AG10803 (cell line): ENCODE measurements at regions not wholly inside any gene's neighbourhood (a gene's known extent, or its start where the extent isn't known, plus 50 kb on each side); places are given as distances from the start of the nearest gene placed in this dataset.
"Not testable (repeated sequence)": the region's sequence is repeated elsewhere in the genome, so short reads cannot be mapped to it uniquely, and the experiment has no call there.

Experiments used
- DNase-seq: peaks from one replicate; pipeline ENCODE4 v3.0.0; 2010; ENCODE audit warnings: low read depth
- H3K4me3 ChIP-seq: 2 replicates; pipeline ENCODE4 v1.5.1; 2011; ENCODE audit warnings: mild to moderate bottlenecking, low read length, control low read depth
- TF ChIP-seq, protein P1 (sequence below): conservative IDR thresholded peaks from 2 replicates; pipeline ENCODE4 v1.5.1; 2011; ENCODE audit warnings: mild to moderate bottlenecking, low read length, control low read depth, inconsistent platforms

DNA sequence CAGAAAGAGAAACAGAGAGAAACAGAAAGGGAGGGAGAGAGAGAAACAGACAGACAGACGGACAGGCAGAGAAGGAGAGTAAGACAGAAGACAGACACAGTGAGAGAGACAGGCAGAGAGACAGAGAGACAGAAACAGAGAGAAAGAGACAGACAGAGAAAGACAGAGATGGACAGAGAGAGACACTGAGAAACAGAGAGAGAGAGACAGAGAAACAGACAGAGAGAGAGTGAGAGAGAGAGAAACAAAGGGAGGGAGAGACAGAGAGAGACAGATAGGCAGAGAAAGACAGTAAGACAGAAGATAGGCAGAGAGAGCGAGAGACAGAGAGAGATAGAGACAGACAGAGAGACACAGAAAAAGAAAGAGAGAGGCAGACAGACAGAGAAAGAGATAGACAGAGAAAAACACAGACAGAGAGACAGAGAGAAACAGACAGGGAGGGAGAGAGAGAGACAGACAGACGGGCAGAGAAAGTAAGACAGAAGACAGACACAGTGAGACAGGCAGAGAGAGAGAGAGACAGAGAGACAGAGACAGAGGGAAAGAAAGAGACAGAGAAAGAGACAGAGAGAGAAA, 753.4 kb upstream of the DEFB115 start:
- DNase-seq: no peak
- H3K4me3 ChIP-seq: no peak overlapping the region
- TF ChIP-seq, protein P1, sequence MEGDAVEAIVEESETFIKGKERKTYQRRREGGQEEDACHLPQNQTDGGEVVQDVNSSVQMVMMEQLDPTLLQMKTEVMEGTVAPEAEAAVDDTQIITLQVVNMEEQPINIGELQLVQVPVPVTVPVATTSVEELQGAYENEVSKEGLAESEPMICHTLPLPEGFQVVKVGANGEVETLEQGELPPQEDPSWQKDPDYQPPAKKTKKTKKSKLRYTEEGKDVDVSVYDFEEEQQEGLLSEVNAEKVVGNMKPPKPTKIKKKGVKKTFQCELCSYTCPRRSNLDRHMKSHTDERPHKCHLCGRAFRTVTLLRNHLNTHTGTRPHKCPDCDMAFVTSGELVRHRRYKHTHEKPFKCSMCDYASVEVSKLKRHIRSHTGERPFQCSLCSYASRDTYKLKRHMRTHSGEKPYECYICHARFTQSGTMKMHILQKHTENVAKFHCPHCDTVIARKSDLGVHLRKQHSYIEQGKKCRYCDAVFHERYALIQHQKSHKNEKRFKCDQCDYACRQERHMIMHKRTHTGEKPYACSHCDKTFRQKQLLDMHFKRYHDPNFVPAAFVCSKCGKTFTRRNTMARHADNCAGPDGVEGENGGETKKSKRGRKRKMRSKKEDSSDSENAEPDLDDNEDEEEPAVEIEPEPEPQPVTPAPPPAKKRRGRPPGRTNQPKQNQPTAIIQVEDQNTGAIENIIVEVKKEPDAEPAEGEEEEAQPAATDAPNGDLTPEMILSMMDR: no peak

DNA sequence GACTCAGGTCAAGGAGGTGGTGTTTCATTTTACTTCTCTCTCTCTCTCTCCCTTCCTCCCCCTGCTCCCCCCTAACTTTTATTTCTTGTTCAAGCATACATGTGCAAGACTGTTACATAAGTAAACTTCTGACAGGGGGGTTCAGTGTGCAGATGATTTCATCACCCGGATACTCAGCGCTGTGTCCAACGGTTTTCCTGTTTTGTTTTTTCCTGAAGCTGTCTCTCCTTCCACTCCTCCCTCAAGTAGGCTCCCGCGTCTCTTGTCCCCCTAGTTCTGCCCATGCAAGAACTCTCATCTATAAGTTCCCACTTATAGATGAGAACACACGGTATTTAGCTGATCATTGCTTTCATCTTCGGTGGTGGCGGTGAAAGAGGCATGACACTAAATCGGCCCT, 751.9 kb upstream of the DEFB115 start:
- TF ChIP-seq, protein P1: no peak
- H3K4me3 ChIP-seq: no peak overlapping the region

DNA sequence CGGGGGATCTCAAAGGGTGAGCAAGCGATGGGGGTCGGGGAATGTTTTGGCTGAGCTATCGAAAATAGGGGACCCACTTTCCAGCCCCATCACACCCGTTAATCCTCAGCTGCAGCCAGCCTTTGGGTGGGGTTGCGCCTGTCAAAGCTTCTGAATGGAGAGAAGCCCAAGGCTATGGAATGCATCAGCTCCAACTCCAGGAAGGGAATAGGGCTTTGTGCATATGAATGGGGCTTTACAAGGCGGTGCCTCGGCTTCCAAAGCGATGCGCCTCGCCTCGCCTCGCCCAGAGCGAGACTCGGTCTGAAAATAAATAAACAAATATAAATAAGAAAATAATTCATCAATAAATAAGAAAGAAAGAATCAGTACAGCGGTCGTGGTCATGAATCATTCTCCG, 751.4 kb upstream of the DEFB115 start:
- no peak for DNase-seq
- TF ChIP-seq, protein P1: no peak
- no peak overlapping the region for H3K4me3 ChIP-seq

More for the DNA sequence above, 751.9 kb upstream of the DEFB115 start:
- DNase-seq: no peak

DNA sequence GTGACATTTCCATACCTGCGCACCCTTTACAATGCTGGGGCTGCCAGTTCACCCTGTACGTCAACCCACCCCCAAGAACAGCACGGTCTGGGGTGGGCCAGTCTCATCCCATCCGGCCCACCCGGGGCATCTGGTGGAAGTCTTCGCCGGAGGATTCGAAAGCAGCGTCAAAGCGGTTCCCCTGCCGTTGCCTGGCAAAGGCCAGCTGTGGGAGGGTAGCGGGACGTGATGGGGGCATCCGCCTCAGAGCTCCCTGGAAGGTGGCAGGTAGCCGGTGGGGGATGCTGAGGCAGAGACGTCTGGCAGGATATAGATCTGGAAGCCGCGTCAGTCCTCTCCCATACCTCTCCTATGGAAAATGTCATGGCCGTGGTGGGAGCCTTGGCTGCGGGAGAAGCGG, 749.1 kb upstream of the DEFB115 start:
- H3K4me3 ChIP-seq, DNase-seq: not testable (repeated sequence)

DNA sequence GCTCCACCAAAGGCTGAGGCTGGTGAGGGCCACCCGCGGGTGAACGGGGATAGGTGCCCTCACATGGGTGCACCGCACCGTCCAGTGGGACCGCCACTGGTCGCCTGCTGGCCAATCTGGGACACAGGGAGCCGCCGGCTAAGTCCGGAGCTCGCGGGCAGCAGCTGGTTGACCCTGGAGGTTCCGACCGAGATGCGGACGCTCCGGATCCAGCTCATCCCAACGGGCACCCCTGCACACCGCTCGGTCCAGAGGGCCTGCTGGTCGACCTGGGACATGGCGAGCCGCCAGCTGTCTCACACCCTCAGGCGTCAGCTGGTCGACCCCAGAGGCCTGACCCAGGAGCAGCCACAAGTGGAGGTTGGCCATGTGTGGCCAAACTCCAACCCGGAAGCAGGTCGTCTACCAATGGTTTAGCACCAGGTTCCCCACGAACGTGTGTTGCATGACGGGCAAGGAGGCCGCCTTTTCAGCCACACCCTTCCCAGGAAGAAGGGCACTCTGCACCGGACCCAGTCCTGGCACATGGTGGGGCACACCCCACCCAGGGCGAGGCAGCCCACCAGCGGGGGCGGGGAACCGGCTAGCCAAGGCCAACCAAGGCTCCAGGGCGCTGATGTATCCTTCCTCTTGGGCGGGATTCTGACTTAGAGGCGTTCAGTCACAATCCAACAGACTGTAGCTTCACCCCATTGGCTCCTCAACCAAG, 746.0 kb upstream of the DEFB115 start:
- DNase-seq: no peak
- no peak overlapping the region for H3K4me3 ChIP-seq

DNA sequence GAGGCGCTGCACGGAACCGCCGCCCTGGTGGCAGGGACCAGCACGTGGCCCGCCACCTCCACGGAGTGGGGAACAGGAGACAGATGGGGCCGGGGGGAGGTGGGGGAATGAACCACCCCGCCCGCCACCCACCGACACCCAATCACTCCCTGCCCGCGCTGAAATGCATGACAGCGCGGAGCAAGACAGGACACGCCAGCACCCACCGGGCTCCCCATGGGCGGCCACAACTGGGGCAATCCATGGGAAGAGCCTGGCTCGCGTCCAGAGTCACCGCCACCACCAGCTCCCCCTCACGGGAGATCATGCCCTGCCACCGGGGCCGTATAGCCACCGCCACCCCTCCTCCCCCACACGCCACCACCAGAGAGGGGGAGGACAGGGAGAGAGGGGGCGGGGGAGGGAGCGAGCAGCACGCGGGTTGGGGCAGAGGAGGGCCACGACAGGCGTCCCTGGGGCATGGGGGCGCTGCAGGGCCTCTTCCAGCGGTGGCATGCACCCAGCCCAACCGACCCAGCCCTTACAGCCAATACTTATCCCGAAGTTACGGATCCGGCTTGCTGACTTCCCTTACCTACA, 744.3 kb upstream of the DEFB115 start:
- TF ChIP-seq, protein P1: no peak
- H3K4me3 ChIP-seq: no peak overlapping the region
- DNase-seq: no peak

More for the DNA sequence above, 746.0 kb upstream of the DEFB115 start:
- TF ChIP-seq, protein P1: no peak

DNA sequence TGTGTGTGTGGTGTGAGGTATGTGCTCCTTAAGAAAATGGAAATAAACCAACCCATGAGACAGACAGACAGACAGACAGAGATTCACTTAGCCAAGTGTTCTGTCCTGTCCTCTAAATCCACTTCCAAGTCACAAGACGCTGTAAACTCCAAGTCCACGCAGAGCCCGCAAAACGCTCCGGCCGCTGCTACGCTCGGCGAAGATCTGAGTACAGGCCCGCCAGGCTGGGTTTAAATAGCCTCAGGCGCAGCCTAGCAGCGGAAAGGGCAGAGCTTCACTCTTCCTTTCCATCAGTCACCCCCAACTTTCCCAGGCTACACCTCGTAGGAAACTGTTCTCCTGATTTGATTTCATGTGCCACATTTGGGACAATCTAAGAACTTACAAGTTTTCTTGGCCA, 741.5 kb upstream of the DEFB115 start:
- DNase-seq: not testable (repeated sequence)

DNA sequence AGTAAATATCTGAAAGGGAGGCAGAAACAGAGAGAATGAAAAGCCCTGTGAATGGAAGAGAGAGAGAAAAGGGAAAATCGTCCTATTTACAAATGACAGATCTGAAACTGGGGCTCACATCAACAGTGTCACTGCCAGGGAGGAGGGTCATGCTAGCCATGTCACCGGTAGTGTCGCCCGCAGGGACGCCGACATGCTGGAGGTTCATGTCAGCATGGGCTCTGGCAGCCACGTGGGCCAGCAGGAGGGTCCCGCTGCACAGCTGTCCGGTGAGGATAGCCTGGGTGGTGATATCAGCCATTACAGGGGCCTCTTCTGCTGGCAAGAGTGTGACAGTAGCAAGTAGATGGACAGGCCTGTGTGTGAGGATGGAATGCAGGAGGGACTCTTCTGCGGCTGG, 738.6 kb upstream of the DEFB115 start:
- not testable (repeated sequence) for DNase-seq, H3K4me3 ChIP-seq

More for the DNA sequence above, 741.5 kb upstream of the DEFB115 start:
- H3K4me3 ChIP-seq: not testable (repeated sequence)

DNA sequence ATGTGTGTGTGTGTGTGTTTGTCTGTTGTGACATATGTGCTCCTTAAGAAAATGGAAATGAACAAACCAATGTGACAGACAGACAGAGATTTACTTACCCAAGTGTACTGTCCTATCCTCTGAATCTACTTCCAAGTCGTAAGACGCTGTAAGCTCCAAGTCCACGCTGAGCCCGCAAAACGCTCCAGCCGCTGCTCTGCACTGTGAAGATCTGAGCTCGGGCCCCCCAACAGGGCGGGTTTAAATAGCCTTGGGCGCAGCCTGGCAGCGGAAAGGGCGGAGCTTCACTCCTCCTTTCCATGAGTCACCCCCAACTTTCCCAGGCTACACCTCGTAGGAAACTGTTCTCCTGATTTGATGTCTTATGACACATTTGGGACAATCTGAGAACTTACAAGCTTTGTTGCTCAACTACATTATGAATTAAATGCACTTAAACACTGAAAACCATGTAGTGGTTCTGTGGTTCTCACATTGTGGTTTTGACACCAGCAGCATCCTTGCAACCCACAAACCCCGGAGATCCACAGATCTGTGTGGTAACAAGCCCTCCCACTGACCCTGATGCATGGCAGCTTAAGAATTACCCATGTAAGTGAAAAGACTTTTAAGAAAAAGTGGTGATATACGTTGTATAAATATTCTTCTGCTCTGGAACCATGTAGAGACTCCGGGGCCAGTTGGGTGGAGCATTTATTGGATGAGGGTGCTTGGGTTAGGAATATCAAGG, 735.6 kb upstream of the DEFB115 start:
- not testable (repeated sequence) for H3K4me3 ChIP-seq, DNase-seq

DNA sequence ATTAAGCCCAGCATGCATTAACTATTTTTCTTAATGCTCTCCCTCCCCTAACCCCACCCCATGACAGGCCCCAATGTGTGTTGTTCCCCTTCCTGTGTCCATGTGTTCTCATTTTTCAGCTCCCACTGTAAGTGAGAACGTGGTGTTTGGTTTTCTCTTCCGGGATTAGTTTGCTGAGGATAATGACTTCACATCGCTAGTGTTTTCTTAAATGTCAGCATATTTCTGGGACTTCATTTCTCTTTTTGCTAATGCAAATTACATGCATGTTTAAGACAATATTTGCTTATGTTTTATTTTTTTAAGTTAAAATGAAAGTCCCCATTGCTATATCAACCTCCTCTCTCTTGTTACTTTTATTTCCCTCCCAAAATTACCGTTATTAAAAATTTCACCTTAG, 733.3 kb upstream of the DEFB115 start:
- H3K4me3 ChIP-seq: not testable (repeated sequence)

DNA sequence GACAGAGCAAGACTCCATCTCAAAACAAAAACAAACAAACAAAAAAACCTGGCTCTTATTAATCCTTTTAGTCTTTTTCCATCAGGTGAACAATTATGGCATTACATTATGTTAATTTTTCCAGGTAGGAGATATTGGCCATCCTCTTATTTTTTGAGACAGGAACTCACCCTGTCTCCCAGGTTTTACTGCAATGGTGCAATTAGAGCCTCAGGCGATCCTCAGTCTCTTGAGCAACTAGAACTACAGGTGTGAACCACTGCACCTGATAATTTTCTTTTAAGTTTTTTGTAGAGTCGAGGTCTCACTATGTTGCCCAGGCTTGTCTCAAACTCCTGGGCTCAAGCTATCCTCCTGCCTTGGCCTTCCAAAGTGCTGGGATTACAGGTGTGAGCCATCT, 732.7 kb upstream of the DEFB115 start:
- not testable (repeated sequence) for DNase-seq

More for the DNA sequence above, 733.3 kb upstream of the DEFB115 start:
- not testable (repeated sequence) for DNase-seq

DNA sequence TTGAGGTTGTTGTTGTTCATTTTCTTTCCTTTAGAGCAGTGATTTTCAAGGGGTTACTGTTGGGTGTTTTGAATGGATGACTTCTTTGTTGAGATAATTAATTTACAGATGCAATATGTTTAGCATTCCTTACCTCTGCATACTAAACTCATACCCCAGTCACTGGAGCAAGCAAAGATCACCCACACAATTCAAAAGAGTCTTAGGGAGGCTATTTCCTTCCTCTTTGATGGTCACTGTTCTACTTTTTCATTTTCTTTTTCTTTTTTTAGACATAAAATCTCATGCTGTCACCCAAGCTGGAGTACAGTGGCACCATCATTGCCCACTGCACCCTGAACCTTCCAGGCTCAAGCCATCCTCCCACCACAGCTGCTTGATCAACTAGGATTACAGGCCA, 723.8 kb upstream of the DEFB115 start:
- H3K4me3 ChIP-seq, DNase-seq: not testable (repeated sequence)

More for the DNA sequence above, 732.7 kb upstream of the DEFB115 start:
- H3K4me3 ChIP-seq: not testable (repeated sequence)

DNA sequence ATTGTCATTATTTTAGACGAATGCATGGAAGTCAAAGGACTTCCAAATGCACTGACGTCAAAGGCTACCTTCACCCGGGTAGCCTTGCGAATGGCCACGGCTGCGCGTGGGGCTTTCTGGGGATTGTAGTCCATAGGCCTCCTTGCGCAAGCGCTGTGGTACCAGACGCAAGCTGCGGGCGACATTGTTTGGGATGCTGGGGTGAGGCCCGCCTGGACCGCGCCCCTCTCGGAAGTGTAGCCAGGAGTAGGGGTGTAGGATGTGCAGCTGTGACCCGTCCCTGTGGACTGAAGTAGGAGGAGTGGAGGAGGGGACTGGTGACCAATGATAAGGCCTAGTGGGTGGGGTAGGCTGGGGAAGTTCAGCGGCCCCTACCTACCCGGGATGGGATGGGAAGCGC, 720.0 kb upstream of the DEFB115 start:
- DNase-seq, H3K4me3 ChIP-seq: not testable (repeated sequence)
